HG03520 (cell line): ENCODE measurements at regions not wholly inside any gene's neighbourhood (a gene's known extent, or its start where the extent isn't known, plus 50 kb on each side); places are given as distances from the start of the nearest gene placed in this dataset.

Experiments used
- ATAC-seq: cut with Tn5 transposase; IDR thresholded peaks from one replicate; pipeline ENCODE4 v1.9.1; 2021; ENCODE audit warnings: mild to moderate bottlenecking, moderate library complexity; ENCODE audit not compliant: unreplicated experiment

DNA sequence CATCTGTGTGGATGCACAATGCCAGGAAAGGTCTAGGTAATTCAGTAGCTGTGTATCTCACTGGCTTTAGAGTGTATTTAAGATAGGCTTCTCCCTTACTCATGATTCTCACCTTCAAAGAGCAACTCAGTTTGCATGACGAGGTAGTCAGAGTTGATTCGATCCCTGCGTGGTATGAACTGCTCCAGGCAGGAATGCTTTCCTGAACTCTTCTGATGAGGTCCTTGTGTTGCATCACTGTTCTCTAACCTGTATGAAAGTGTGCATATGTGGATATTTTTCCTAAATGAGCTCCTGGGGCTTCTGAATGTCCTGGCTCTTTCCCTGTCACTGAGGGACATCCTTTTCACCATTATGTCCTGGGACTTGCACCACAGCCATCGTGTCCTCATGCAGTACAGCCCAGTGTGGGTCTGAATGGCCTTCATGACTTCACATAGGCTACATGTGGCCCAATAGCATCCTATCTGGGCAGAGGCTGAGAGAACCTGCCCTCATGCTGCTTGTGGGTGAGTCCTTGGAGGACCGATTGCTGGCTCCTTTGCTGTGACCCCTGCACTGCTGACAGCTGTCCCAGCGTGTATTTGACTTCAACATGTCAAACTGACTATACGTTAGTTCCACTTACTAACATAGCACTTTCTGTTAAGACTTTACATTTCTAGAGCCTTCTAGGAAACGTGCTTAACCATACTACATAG lies 65.3 kb upstream of the WDR1 start:
- no peak for ATAC-seq

DNA sequence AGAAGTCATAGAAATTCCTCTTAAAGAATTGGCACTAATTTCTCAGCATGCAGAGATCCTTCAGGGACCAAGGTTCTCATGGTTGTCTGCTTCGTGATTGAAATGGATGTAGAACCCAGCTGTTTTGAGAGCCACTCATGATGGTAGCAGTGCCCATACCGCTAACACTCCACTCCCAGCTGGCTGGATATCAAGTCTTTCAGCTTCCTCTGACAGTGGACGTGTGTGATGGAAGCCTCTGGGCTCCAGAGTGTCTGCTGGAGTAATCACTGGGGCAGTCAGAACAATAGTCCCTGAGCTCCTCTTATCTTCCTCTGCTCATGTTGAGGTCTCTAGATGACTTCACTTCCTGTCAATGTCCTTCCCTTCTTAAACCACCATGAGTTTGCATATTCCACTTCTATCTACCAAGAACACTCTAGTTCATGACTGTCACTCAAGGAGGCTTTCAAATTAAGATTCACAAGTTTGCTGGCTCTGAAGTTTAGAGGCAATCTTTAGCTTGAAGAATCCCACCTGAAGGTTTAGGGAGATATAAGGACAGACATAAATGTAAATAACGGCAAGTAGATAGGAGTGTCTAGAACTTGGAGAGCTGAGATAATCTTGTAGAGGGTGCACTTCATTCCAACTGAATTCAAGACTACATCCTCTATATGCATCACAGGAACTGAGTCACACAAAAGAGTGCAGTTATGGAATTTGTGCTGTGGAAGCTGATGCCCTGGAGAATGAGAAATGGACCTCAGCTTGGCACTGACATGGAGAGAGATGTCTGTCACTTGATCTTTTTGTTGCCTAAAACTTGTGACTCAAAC lies 64.5 kb upstream of the WDR1 start:
- peak; percentile 96 for ATAC-seq

DNA sequence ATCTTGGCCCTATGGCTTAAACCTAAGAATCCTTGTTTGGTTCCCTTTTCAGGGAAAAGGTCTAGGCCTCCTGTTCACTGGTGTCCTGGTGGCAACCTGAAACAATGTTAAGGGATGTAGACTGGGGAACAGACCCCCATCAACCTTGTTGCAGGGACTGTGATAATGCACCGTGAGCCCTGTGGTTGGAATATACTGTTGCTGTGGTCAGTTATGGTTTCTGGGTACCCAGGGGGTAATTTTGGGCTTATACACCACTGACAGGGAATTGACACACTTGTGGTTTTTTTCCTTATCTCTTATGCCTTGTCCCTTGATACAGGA lies 64.0 kb upstream of the WDR1 start:
- ATAC-seq, result no peak

DNA sequence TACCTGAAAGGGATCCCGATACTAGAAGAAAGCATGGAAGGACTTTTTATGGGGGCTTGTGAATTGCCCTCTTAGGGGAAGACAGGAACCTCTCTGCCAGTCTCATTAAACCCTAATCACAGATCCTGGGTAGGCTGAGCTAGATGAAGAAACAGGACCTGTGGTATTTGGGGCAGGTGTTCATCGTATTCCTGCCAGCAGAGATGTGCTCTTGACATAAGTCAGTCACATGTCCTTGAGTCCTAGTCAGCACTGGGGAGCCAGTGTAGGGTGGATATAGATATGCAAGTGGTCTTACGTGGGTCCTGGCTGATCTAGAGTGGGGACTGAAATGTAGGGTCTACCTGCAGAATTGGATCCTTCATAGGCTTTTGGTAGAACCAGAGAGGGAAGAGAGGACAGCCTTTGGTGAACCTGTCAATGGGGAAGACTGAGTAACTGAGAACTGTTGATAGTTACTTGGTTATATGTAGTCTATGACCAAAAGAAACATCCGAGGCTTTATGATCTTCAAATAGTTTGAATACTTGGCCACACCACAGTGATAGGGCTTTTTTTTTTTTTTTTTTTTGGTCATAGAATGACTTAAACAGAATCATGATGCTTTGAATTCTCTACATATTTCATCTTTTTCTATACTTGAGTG lies 63.5 kb upstream of the WDR1 start:
- no peak for ATAC-seq

DNA sequence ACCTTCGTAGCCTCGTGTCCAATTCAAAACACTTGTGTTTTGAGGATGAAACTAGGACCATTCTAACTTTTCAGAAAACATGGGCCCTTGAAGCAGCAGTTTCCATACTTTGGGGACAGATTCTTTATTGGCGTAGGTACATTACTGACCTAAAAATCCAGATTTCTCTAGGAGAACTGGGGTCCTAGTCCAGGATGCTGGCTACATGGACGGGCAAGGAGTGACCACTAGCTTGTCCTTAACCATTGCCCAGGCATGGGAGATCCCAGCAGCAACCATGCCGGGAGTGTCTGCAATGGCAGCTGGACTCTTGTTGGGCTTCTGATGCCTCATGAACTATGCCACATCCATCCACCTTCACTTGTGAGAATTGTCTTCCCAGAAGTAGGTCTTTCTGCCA lies 62.2 kb upstream of the WDR1 start:
- no peak for ATAC-seq

DNA sequence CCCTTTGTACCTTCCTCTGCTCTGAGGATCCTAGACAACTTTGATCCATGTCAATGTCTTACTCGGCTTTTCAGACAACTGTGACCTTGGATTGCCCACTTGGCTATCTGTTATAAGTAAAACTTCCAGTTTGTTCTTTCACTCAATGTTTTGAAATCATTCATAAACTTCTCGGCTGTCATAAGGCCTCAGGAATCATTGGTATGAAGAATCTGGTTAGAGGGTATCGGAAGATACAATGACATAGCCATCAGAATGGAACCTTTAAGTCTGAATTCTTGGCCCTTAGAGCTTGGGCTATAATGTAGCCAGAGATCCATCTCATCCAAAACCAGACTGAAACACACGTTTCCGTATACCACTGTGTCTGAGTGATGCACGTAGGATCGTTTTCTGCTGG lies 59.0 kb upstream of the WDR1 start:
- ATAC-seq, result no peak

DNA sequence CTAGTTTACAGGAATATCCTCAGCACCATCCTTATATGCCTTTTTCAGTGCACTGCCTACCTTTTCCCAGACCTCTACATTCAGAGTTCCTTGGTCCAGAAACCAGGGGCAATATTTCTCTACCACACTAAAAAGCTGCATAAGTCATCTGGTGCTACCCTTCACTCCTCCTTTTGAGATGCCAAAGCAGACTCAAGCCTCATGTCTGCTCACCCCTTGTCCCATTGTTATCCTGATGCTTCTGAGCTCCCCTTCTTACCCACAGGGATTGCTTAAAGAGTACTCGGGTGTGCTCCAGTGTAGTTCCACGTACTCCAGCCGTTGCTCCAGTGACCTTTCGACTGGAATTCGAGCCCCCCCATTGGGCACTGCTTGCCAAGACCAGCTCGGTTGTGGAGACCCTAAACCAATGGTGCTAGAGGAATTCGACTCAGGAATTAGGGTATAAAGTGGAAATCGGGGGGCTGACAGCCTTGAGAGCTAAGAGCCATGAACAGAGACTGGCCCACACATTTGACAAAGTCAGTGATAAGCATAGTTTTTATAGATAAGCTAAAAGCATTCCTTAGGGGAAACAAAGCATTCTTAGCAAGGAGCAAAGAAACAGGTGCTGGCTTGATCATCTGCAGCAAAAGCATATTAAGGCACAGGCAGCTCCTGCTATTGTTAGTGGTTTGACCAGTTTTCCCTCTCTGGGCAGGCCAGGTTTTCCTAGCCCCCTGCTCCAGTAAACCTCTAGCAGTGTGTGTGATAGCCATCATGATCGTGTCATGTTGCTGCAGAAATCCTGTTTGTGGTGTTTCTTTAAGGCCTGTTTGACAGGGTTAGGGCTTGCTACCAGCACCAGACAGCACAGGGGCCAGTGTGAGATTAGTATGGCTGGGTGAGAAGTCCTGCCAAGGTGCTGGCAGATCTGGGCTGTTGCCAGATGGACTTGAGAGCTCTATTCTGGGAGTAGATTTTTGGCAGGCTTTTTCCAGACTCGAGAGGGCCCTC lies 57.5 kb upstream of the WDR1 start:
- no peak for ATAC-seq

DNA sequence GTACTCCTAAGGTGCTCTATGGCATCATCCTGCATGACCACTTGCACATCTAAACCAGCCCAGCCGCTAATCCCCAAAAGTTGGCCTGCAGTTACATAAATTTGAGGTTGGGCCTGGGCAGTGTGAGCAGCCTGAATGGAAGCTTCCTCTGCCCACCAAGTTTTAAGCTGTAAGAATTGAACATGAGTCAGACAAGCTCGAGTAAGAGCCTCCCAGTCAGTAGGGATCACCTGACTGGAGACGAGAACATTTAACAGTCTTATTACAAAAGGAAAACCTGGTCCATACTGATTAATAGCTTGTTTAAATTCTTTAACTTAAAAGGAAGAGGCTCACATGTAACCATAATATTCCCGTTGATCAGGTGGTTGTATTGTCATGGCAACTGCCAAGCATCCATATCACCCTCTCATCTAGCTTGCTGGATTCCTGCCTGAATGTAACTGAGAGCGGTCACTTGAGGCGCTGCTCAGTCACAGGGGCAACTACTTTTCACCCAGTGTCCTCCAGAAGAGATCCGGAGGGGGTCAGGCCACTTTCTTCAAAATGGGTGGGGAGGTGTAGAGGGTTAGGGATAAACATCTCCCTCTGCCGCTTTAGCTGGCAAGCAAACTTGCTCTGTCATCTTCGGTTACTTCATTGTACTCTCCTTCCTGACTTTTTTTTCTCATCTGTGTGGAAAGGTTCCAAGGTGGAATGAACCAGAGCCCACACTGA lies 56.6 kb upstream of the WDR1 start:
- ATAC-seq, result no peak

DNA sequence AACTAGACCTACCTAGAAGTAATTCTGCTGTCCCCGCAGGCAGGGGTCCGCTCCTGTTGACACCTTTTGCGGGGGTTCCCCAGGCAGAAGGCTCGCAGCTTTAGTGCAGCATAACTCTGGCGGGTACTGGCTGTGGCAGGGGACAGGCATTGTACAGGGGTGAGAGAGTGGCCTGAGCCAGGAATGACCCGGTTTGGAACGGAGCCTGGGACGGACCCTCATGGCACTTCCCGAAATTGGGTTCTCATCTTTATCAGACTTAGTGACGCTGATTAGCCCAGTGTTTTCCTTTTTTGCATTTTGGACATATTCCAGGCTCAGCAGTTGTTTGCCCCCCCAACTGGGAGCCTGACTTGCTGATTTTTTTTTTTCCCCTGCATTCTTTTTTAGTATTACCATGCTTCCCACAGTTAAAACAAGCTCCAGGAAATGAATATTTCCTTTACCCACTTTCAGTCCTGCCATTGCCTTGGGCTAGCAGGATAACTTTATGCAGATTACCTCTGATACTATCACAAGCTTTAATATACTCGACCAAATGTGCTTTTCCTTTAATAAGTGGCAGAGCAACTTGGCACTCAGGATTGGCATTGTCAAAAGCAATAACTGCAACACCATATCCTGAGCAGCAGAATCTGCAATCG lies 55.8 kb upstream of the WDR1 start:
- ATAC-seq, result no peak

DNA sequence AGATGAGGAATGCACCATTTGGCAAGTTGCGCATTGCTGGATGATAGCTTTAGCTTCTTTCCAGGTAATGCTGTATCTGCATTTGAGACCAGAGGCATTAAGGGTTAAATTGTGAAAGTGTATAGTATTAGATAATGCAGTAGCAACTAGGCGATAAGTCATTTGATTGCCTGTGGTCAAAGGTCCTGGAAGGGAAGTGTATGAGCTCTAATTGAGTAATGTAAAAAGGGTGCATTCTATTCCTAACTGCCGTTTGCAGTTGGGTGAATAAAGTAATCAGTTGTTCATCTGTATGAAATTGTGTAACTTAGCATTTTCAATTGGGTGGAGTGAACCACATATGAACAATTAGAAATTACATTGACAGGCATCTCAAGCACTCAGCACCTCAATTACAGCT lies 54.5 kb upstream of the WDR1 start:
- no peak for ATAC-seq

DNA sequence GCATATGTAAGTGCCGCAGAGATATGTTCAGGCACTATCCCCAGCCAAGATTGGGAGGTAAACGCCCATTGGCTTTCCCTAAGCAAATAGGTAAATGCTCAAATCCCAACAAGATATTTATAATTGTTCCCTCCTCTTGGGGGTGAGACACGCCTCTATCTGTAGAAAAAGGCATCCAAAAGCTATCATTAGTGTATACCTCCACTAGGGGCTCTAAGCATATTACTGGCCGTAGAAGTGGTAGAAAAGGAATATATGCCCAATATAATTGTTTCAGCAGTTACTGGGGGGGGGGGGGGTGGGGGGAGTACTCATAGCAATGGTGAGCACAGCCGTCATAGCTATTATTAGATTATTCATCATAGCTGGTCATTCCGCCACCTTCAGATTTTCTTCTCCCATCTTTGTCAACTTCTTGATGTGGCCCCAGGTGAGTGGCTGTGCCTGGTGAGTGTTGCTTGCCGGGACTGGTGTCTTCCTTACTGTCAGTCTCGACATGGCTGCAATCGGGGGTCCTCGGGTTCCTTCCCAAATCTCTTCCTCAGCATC lies 53.3 kb upstream of the WDR1 start:
- no peak for ATAC-seq

DNA sequence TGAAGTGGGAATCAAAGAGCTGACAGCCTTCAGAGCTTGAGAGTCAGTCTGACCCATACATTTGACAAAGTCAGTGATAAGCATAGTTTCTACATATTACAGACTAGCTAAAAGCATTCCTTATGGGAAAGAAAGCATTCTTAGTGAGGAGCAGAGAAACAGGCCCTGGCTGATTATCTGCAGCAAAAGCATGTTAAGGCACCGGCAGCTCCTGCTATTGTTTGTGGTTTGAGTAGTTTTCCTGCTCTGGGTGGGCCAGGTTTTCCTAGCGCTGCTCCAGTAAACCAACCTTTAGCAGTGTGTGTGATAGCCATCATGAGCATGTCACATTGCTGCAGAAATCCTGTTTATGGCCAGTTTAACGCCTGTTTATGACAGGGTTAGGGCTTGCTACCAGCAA lies 51.6 kb upstream of the WDR1 start:
- ATAC-seq, result no peak

DNA sequence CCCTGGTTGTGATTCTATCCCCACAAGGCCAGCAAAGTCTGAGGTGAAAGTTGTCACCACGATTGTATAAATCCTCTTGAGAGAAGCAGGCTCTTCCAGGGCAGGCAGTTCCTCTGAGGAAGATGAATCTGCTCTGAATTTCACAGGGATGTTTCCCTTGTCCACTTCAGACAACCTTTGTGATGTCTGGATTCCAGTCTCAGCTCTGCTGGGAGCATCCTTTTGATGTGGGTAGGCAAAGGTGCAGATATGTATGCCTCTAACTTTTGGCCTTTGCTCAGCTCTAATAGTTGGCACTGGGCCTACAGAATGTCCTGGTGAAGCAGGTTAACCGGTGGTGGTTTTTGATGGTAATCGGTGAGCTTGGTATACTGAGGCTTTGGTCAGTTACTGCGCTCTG lies 50.6 kb upstream of the WDR1 start:
- ATAC-seq, result no peak
